ENCODE measurements at regions not wholly inside any gene's neighbourhood (a gene's known extent, or its start where the extent isn't known, plus 50 kb on each side); places are given as distances from the start of the nearest gene placed in this dataset.

DNA sequence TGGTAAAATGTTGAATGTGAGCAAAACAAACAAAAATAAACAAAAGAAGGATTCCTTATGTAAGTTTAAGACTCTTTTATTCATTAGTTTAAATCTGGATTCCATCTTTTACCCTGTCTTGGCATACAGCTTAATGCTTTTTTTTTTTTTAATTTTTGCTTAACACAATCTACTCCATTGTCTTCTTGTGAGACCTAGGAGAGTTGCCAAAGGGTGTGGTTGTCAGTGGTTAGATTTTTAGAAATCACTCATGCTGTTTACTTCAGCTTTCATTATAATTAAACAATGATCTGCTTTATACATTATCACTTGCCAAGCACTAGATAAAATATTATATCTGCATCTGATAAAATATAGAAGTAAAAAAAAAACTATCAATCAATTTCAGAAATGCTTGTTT is 77.7 kb upstream of the KITLG start:
- DNase-seq (ENCODE audit: low spot score): no peak
- TF ChIP-seq, protein P1, sequence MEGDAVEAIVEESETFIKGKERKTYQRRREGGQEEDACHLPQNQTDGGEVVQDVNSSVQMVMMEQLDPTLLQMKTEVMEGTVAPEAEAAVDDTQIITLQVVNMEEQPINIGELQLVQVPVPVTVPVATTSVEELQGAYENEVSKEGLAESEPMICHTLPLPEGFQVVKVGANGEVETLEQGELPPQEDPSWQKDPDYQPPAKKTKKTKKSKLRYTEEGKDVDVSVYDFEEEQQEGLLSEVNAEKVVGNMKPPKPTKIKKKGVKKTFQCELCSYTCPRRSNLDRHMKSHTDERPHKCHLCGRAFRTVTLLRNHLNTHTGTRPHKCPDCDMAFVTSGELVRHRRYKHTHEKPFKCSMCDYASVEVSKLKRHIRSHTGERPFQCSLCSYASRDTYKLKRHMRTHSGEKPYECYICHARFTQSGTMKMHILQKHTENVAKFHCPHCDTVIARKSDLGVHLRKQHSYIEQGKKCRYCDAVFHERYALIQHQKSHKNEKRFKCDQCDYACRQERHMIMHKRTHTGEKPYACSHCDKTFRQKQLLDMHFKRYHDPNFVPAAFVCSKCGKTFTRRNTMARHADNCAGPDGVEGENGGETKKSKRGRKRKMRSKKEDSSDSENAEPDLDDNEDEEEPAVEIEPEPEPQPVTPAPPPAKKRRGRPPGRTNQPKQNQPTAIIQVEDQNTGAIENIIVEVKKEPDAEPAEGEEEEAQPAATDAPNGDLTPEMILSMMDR (IDR thresholded peaks at IDR 0.05; ENCODE audit: extremely low read depth, missing control alignments): no peak

DNA sequence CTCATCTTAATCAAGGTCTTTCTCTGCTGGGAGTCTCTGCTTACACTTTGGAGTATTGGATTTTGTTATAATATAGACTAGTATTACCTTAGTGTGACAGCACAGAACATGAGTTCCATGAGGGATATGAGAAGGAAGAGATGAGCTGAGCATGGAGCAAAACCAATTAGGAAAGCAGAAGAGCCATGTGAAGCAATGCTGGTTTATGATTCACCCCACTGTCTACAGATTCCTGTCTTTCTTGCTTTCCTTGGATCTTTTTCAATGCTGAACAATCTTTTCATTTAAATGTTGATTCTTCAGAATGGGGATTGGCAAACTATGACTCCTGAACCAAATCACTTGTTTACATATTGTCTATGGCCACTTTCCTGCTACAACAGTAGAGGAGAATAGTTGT is 70.4 kb upstream of the KITLG start:
- TF ChIP-seq, protein P1 (IDR thresholded peaks at IDR 0.05; ENCODE audit: extremely low read depth, missing control alignments): no peak
- DNase-seq (ENCODE audit: low spot score): no peak

DNA sequence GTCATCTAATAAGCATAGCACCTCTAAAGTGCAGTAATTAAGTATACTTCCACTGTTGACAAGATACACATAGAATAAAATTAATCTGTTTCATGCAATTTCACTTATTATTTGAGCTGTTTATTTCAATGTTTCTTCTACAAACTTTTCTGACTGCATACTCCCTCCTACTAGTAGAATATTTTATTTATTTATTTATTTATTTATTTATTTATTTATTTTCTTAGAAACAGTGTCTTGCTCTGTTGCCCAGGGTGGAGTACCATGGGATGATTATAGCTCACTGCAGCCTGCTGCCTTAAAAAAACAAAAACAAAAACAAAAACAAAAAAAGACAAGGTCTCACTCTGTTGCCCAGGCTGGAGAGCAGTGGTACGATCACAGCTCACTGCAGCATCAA is 68.4 kb upstream of the KITLG start:
- TF ChIP-seq, protein P1 (IDR thresholded peaks at IDR 0.05; ENCODE audit: extremely low read depth, missing control alignments): no peak
- DNase-seq (ENCODE audit: low spot score): no peak

DNA sequence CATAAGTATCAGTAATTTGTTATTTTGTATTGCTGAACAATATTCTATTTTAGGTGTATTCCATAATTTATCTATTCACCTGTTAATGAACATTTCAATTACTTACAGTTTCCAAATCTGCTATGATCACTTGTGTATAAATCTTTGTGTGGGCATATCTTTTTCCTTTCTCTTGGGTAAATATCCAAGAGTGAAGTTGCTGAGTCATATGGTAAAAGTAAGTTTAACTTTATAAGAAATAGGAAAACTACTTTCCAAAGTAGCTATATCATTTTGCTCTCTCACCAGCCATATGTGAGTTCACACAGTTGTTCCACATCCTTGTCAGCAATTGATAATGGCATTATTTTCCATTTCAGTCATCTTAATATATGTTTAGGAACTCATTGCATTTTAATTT is 66.6 kb upstream of the KITLG start:
- TF ChIP-seq, protein P1 (IDR thresholded peaks at IDR 0.05; ENCODE audit: extremely low read depth, missing control alignments): no peak
- DNase-seq (ENCODE audit: low spot score): no peak

DNA sequence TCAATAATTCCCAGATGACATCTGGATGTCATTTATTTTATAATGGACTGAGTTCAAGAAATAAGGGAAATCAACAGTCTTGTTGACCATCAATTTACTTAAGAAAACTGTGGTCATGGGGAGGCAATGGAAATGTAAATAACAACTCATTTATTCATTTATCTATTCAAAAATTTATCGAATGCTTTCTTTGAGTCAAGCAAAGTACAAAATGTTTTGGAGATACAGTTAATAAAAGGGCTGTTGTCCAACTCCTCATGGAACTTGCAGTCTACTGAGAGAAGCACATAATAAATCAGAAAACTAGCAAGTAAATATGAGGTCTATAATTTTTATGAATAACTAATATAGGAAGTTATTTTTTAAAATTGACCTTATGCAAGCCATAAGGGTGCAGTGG is 65.5 kb upstream of the KITLG start:
- DNase-seq (ENCODE audit: low spot score): no peak
- TF ChIP-seq, protein P1 (IDR thresholded peaks at IDR 0.05; ENCODE audit: extremely low read depth, missing control alignments): no peak

DNA sequence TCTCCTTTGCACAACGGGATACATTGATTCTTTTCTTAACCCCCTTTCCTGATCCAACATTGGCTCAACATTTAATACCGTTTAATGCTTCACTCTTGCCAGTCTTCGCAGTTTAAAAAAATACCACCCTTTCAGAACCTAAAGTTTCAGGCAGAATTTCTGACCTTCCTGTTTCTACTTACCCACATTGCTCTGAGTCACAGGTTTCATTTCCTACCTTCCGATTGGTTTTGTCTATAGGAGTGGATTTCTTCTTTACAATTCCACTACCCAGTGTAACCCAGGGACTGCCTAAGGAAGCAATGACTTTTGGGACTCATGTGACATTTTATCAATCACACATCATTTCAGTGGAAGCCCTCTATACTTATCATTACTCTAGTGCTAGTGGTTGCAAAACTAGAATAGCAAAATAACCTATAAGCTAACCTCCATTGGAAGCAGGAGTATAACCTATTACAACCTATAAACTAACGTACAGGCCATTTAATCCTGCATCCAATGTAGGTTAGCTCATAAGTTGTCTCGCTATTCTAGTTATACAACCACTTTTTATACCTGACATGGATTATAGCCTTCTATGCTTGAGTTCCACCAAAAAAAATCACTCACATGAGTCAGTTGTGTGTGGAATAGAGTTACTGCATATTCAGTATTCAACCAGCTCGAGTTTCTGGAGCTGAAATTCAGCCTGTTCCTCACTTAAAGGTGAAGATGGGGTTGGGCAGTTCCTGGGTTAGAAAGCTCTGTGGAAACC is 64.9 kb upstream of the KITLG start:
- TF ChIP-seq, protein P1 (IDR thresholded peaks at IDR 0.05; ENCODE audit: extremely low read depth, missing control alignments): no peak
- DNase-seq (ENCODE audit: low spot score): no peak

DNA sequence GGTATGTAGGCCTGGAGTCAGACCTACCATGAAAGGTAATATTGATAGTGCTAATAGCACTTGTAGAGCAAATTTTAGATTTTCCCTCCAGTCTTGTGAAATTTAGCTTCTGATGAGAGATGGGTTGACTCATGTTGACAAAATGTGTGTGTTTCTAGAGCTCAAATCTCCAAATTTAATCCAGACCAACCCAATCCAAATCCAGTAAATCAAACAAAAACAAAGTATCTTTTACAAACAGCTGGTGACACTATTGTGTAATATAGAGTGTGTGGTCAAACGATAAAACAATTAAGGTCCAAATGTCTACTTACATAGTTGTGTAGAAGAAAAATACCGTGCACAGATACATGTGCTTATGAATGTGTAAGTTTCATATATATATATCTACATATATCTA is 63.4 kb upstream of the KITLG start:
- DNase-seq (ENCODE audit: low spot score): no peak
- TF ChIP-seq, protein P1 (IDR thresholded peaks at IDR 0.05; ENCODE audit: extremely low read depth, missing control alignments): no peak

Measured in GM20000 (cell line).